ENCODE measurements at regions not wholly inside any gene's neighbourhood (a gene's known extent, or its start where the extent isn't known, plus 50 kb on each side); places are given as distances from the start of the nearest gene placed in this dataset.

GRCh38 chr2:209358992-209359391, 64.9 kb upstream of the MAP2 start:
- no peak for DNase-seq (ENCODE audit: extremely low read depth, insufficient read length)
- Histone ChIP-seq H3K4me3 (replicated peaks; ENCODE audit: low read depth, low read length) (no peak overlapping the region), H3K27me3 (replicated peaks; ENCODE audit: control insufficient read depth, insufficient read depth, low read length) (no peaks in the 10 kb centered on the region), H3K36me3 (ENCODE audit: control insufficient read depth, insufficient read depth, low read length) (no peaks in the 10 kb centered on the region)
- TF ChIP-seq CTCF (IDR thresholded peaks at IDR 0.05; ENCODE audit: insufficient read depth, low read length, poor library complexity, severe bottlenecking): no peak

GRCh38 chr2:209367075-209367747, 56.6 kb upstream of the MAP2 start:
- no peak for DNase-seq (ENCODE audit: extremely low read depth, insufficient read length)
- Histone ChIP-seq H3K4me3 (replicated peaks; ENCODE audit: low read depth, low read length) (no peak overlapping the region), H3K36me3 (ENCODE audit: control insufficient read depth, insufficient read depth, low read length) (no peaks in the 10 kb centered on the region), H3K27me3 (replicated peaks; ENCODE audit: control insufficient read depth, insufficient read depth, low read length) (no peaks in the 10 kb centered on the region)
- TF ChIP-seq CTCF (IDR thresholded peaks at IDR 0.05; ENCODE audit: insufficient read depth, low read length, poor library complexity, severe bottlenecking): no peak

- DNase-seq (ENCODE audit: extremely low read depth, insufficient read length): no peak
- H3K4me3 ChIP-seq (replicated peaks; ENCODE audit: low read depth, low read length): no peak overlapping the region
- TF ChIP-seq CTCF (IDR thresholded peaks at IDR 0.05; ENCODE audit: insufficient read depth, low read length, poor library complexity, severe bottlenecking): no peak
- H3K27me3 ChIP-seq (replicated peaks; ENCODE audit: control insufficient read depth, insufficient read depth, low read length): no peaks in the 10 kb centered on the region
- H3K36me3 ChIP-seq (ENCODE audit: control insufficient read depth, insufficient read depth, low read length): no peaks in the 10 kb centered on the region
These were observed 55.4 kb upstream of the MAP2 start for GRCh38 chr2:209368406-209368805.

GRCh38 chr2:209368914-209369313, 54.9 kb upstream of the MAP2 start:
- Histone ChIP-seq H3K27me3 (replicated peaks; ENCODE audit: control insufficient read depth, insufficient read depth, low read length) (no peaks in the 10 kb centered on the region), H3K4me3 (replicated peaks; ENCODE audit: low read depth, low read length) (no peak overlapping the region), H3K36me3 (ENCODE audit: control insufficient read depth, insufficient read depth, low read length) (no peaks in the 10 kb centered on the region)
- no peak for DNase-seq (ENCODE audit: extremely low read depth, insufficient read length)
- no peak for TF ChIP-seq CTCF (IDR thresholded peaks at IDR 0.05; ENCODE audit: insufficient read depth, low read length, poor library complexity, severe bottlenecking)

GRCh38 chr2:209369656-209370055, 54.2 kb upstream of the MAP2 start:
- H3K36me3 ChIP-seq (ENCODE audit: control insufficient read depth, insufficient read depth, low read length): no peaks in the 10 kb centered on the region
- TF ChIP-seq CTCF (IDR thresholded peaks at IDR 0.05; ENCODE audit: insufficient read depth, low read length, poor library complexity, severe bottlenecking): no peak
- H3K4me3 ChIP-seq (replicated peaks; ENCODE audit: low read depth, low read length): no peak overlapping the region
- H3K27me3 ChIP-seq (replicated peaks; ENCODE audit: control insufficient read depth, insufficient read depth, low read length): no peaks in the 10 kb centered on the region
- no peak for DNase-seq (ENCODE audit: extremely low read depth, insufficient read length)

GRCh38 chr2:209371407-209371806, 52.4 kb upstream of the MAP2 start:
- Histone ChIP-seq H3K36me3 (ENCODE audit: control insufficient read depth, insufficient read depth, low read length) (no peaks in the 10 kb centered on the region), H3K27me3 (replicated peaks; ENCODE audit: control insufficient read depth, insufficient read depth, low read length) (no peaks in the 10 kb centered on the region), H3K4me3 (replicated peaks; ENCODE audit: low read depth, low read length) (no peak overlapping the region)
- TF ChIP-seq CTCF (IDR thresholded peaks at IDR 0.05; ENCODE audit: insufficient read depth, low read length, poor library complexity, severe bottlenecking): no peak
- no peak for DNase-seq (ENCODE audit: extremely low read depth, insufficient read length)
